ENCODE measurements at regions not wholly inside any gene's neighbourhood (a gene's known extent, or its start where the extent isn't known, plus 50 kb on each side); places are given as distances from the start of the nearest gene placed in this dataset.

GRCh38 chrX:127038065-127038464, 218.5 kb downstream of the PRR32 start:
- no peaks in the 10 kb centered on the region for H3K27me3 ChIP-seq (replicated peaks; ENCODE audit: insufficient read depth, low read length)
- H3K36me3 ChIP-seq (replicated peaks; ENCODE audit: insufficient read depth, low read length): no peaks in the 10 kb centered on the region
- no peak overlapping the region for H3K4me3 ChIP-seq (ENCODE audit: low read length)
- no peaks in the 10 kb centered on the region for H3K79me2 ChIP-seq (ENCODE audit: low read length)
- DNase-seq: peak; percentile 33
- no peaks in the 10 kb centered on the region for H3K9me2 ChIP-seq (replicated peaks; ENCODE audit: insufficient read depth, low read length)
- H3K27ac ChIP-seq (ENCODE audit: low read length): no peak overlapping the region
- H3K9ac ChIP-seq (ENCODE audit: low read length): no peak overlapping the region
- H3K4me2 ChIP-seq (ENCODE audit: low read depth, low read length): no peak overlapping the region
- no peaks in the 10 kb centered on the region for H3K4me1 ChIP-seq (ENCODE audit: low read length)
- no peak overlapping the region for H2AFZ ChIP-seq (ENCODE audit: low read length)
- H3F3A ChIP-seq (ENCODE audit: insufficient read depth, low read length): no peaks in the 10 kb centered on the region
- no peaks in the 10 kb centered on the region for H4K20me1 ChIP-seq (ENCODE audit: insufficient read depth, low read length)
- H3K9me3 ChIP-seq (replicated peaks; ENCODE audit: insufficient read depth, low read length): no peaks in the 10 kb centered on the region
- TF ChIP-seq, protein P1, sequence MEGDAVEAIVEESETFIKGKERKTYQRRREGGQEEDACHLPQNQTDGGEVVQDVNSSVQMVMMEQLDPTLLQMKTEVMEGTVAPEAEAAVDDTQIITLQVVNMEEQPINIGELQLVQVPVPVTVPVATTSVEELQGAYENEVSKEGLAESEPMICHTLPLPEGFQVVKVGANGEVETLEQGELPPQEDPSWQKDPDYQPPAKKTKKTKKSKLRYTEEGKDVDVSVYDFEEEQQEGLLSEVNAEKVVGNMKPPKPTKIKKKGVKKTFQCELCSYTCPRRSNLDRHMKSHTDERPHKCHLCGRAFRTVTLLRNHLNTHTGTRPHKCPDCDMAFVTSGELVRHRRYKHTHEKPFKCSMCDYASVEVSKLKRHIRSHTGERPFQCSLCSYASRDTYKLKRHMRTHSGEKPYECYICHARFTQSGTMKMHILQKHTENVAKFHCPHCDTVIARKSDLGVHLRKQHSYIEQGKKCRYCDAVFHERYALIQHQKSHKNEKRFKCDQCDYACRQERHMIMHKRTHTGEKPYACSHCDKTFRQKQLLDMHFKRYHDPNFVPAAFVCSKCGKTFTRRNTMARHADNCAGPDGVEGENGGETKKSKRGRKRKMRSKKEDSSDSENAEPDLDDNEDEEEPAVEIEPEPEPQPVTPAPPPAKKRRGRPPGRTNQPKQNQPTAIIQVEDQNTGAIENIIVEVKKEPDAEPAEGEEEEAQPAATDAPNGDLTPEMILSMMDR (IDR thresholded peaks at IDR 0.05; ENCODE audit: low read length): peak; percentile 49
- TF ChIP-seq EZH2 (optimal IDR thresholded peaks at IDR 0.05; ENCODE audit: low read depth, low read length) (no peak), EZH2phosphoT487 (IDR thresholded peaks at IDR 0.05; ENCODE audit: low read length) (no peak)

DNA sequence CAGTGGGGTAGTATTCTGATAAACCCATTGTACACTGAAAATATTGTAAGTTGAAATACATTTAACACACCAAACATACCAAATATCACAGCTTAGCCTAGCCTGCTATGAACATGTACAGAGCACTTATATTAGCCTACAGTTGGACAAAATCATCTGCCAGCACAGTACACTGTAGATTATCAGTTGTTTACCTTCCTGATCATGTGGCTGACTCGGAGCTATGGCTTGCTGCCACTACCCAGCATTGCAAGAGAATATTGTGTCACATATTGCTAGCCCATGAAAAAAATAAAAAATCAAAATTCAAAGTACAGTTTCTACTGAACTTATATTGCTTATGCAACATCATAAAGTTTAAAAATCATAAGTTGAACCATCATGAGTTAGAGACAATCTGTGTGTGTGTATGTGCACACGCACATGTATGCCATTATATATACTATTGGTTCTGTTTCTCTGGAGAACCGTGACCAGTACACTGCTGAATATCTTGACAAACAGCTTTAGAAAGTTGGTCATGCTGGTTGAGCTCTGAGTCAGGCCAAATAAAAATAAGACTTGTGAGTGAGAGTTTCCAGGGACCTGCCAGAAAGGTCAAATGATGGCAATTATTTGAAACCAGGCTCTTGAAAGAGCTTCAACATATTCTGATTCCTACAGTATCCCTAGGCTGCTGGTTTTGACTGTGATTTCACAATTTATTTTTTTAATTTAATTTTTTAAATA, 238.5 kb downstream of the PRR32 start:
- TF ChIP-seq, protein P1 (IDR thresholded peaks at IDR 0.05; ENCODE audit: low read length): no peak
- TF ChIP-seq EZH2phosphoT487 (IDR thresholded peaks at IDR 0.05; ENCODE audit: low read length) (no peak), EZH2 (optimal IDR thresholded peaks at IDR 0.05; ENCODE audit: low read depth, low read length) (no peak)
- Histone ChIP-seq H4K20me1 (ENCODE audit: insufficient read depth, low read length) (no peaks in the 10 kb centered on the region), H3K4me1 (ENCODE audit: low read length) (no peaks in the 10 kb centered on the region), H3K4me3 (ENCODE audit: low read length) (no peak overlapping the region), H3K36me3 (replicated peaks; ENCODE audit: insufficient read depth, low read length) (no peaks in the 10 kb centered on the region), H3K27ac (ENCODE audit: low read length) (no peak overlapping the region), H3K9me2 (replicated peaks; ENCODE audit: insufficient read depth, low read length) (no peaks in the 10 kb centered on the region), H3K9me3 (replicated peaks; ENCODE audit: insufficient read depth, low read length) (no peaks in the 10 kb centered on the region), H3F3A (ENCODE audit: insufficient read depth, low read length) (no peaks in the 10 kb centered on the region), H3K9ac (ENCODE audit: low read length) (no peak overlapping the region), H3K27me3 (replicated peaks; ENCODE audit: insufficient read depth, low read length) (no peaks in the 10 kb centered on the region), H3K4me2 (ENCODE audit: low read depth, low read length) (no peak overlapping the region), H2AFZ (ENCODE audit: low read length) (no peak overlapping the region), H3K79me2 (ENCODE audit: low read length) (no peaks in the 10 kb centered on the region)
- no peak for DNase-seq

- H3K4me2 ChIP-seq (ENCODE audit: low read depth, low read length): no peak overlapping the region
- no peaks in the 10 kb centered on the region for H3K36me3 ChIP-seq (replicated peaks; ENCODE audit: insufficient read depth, low read length)
- no peak overlapping the region for H3K4me3 ChIP-seq (ENCODE audit: low read length)
- H3K4me1 ChIP-seq (ENCODE audit: low read length): no peaks in the 10 kb centered on the region; the same call in 1 of the 2 replicates
- peak; percentile 18 for DNase-seq
- no peak overlapping the region for H2AFZ ChIP-seq (ENCODE audit: low read length)
- H3K9ac ChIP-seq (ENCODE audit: low read length): no peak overlapping the region
- H3K27ac ChIP-seq (ENCODE audit: low read length): no peak overlapping the region
- H3K9me3 ChIP-seq (replicated peaks; ENCODE audit: insufficient read depth, low read length): no peaks in the 10 kb centered on the region
- no peaks in the 10 kb centered on the region for H3F3A ChIP-seq (ENCODE audit: insufficient read depth, low read length)
- no peaks in the 10 kb centered on the region for H3K9me2 ChIP-seq (replicated peaks; ENCODE audit: insufficient read depth, low read length)
- H3K27me3 ChIP-seq (replicated peaks; ENCODE audit: insufficient read depth, low read length): no peaks in the 10 kb centered on the region
- H3K79me2 ChIP-seq (ENCODE audit: low read length): no peaks in the 10 kb centered on the region
- TF ChIP-seq EZH2 (optimal IDR thresholded peaks at IDR 0.05; ENCODE audit: low read depth, low read length) (no peak), EZH2phosphoT487 (IDR thresholded peaks at IDR 0.05; ENCODE audit: low read length) (no peak)
- TF ChIP-seq, protein P1 (IDR thresholded peaks at IDR 0.05; ENCODE audit: low read length): no peak
- no peaks in the 10 kb centered on the region for H4K20me1 ChIP-seq (ENCODE audit: insufficient read depth, low read length)
These were observed 266.4 kb downstream of the PRR32 start for GRCh38 chrX:127085939-127086338.
